NCI-H524 (cell line): ENCODE measurements at regions not wholly inside any gene's neighbourhood (a gene's known extent, or its start where the extent isn't known, plus 50 kb on each side); places are given as distances from the start of the nearest gene placed in this dataset.
"Not testable (repeated sequence)": the region's sequence is repeated elsewhere in the genome, so short reads cannot be mapped to it uniquely, and the experiment has no call there.

Experiments
- DNase-seq, 2 experiments: peaks; one replicate each; lab custom pipeline; 2025; lab: John Stamatoyannopoulos, UW

- peak in 1 of 2 experiments; percentile 17 for DNase-seq
These were observed 61.2 kb upstream of the MRPS9 start for GRCh38 chr2:104976603-104977120.

GRCh38 chr2:104977958-104978357 is 59.9 kb upstream of the MRPS9 start:
- DNase-seq, result no peak

GRCh38 chr2:104979786-104980185 is 58.1 kb upstream of the MRPS9 start:
- not testable (repeated sequence) for DNase-seq

- DNase-seq, result no peak
These were observed 55.8 kb upstream of the MRPS9 start for GRCh38 chr2:104982111-104982510.
